ACHN (cell line): ENCODE measurements at regions not wholly inside any gene's neighbourhood (a gene's known extent, or its start where the extent isn't known, plus 50 kb on each side); places are given as distances from the start of the nearest gene placed in this dataset.
A peak's percentile ranks its signal among the peaks of the same experiment; 100 is the strongest.
"Not testable (repeated sequence)": the region's sequence is repeated elsewhere in the genome, so short reads cannot be mapped to it uniquely, and the experiment has no call there.

Experiments
- DNase-seq: peaks from one replicate; pipeline ENCODE4 v3.0.0-alpha.2; 2015
- in situ Hi-C: cut with HindIII; loops from 2 replicates; pipeline ENCODE4 v1.10.0; 2017; ENCODE audit warnings: low sequenced_read_pairs, low pct_ligation_motif_present, low pct_unique_long_range_greater_than_20kb

- DNase-seq: no peak
- in situ Hi-C loops: no loop called here
These were observed 164.8 kb upstream of the FOXF1 start for GRCh38 chr16:86345516-86345915.

DNA sequence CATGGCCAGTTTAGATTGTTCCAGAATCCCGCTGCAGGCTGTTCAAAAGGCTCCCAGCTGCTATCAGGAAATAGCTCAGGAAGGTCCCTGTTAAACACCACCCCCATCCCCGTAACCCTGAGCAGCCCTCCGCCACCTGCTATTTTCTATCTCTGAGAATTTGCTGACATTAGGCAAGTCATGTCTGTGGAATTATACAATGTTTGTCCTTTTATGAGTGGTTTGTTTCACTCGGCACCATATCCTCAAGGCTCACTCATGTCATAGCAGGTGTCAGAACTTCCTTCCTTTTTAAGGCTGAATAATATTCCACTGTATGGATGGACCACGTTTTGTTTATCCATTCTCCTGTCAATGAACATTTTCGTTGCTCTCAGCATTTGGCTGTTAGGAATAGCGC, 164.3 kb upstream of the FOXF1 start:
- no peak for DNase-seq
- in situ Hi-C loops: no loop called here

- no peak for DNase-seq
- in situ Hi-C loops: no loop called here
These were observed 163.2 kb upstream of the FOXF1 start for GRCh38 chr16:86347090-86347489.

GRCh38 chr16:86347916-86348555, 162.3 kb upstream of the FOXF1 start:
- in situ Hi-C loops: no loop called here
- no peak for DNase-seq

- in situ Hi-C loops: no loop called here
- no peak for DNase-seq
These were observed 160.9 kb upstream of the FOXF1 start for GRCh38 chr16:86349338-86349900.

- no peak for DNase-seq
These were observed 160.0 kb upstream of the FOXF1 start for GRCh38 chr16:86350289-86350688.

GRCh38 chr16:86351041-86351784, 159.1 kb upstream of the FOXF1 start:
- DNase-seq: no peak
- in situ Hi-C loops: no loop called here

More at GRCh38 chr16:86350289-86350688, 160.0 kb upstream of the FOXF1 start:
- in situ Hi-C loops: no loop called here

DNA sequence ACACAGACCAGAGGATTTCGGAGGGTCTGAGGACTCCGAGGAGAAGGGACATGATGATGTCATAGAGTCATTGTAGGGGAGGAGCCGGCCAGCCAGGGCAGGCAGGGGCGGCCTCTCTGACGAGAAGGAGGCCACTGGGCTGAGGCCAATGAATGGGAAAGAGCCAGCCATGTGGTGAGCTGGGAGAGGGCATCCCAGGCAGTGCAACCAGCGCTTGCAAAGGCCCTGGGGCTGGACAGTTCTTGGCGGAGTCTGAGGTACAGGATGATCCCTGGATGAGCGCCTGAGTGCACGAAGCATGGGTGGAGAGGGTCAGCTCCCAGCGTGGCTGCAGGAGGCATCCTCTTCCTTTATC, 158.6 kb upstream of the FOXF1 start:
- DNase-seq, in situ Hi-C loops: not testable (repeated sequence)

DNA sequence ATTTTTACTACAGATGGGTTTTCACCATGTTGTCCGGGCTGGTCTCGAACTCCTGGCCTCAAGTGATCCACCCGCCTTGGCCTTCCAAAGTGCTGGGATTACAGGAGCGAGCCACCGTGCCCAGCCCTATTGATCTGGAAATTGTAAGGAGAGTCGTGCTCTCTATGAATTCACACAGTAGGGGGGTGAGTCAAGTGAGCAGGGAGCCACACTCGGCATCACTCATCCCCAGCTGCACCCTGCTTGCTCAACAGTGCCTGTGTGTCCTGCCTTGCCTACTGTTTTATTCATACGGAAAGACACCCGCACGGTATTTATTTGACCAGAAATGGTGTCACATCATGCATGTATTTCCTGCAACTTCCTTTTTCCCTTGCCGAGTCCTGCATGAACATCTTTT, 157.2 kb upstream of the FOXF1 start:
- in situ Hi-C loops: no loop called here
- no peak for DNase-seq

GRCh38 chr16:86353948-86354347, 156.4 kb upstream of the FOXF1 start:
- in situ Hi-C loops: no loop called here

DNA sequence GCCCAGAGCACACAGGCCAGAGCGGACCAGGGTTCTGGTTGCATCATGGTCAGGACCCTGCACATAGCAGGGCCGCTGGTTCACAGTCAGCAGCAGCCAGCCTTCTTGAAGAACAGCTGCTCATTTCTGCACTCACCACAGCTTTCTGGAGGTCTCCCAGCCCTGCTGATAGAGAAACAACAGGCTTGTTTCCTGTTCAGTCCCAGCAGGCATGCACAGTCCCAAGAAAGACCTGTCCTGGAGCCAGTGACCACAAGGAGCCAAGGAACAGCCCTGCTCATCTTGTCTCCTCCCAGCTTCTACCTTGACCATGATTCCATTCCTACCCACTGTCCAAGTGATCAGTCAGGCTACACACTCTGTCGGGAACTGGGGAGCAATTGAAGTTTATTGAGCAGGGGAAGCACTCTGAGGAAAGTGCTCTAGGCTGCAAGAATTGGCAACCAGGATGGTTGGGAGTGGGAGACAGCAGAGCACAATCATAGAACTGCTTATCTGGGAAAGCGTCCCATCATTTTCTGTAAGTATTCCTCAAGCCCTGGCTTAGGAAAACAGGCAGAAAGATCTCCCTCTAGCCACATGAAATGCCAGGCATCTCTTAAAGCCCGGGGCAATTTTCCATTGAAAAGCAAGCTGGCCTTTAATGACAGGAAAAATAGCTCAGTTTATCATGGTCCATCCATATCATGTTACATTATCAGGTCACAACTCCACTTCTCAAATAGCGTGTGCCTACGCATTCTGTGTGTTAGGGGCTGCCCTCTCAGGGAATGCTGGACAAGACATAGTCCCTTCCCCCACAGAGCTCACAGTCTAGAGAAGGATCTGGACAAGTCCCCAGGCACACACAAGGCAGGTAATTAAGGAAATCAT, 155.4 kb upstream of the FOXF1 start:
- in situ Hi-C loops: no loop called here
- no peak for DNase-seq

More at GRCh38 chr16:86353948-86354347, 156.4 kb upstream of the FOXF1 start:
- DNase-seq: no peak

- DNase-seq: peak; percentile 12
- in situ Hi-C loops: no loop called here
These were observed 154.8 kb upstream of the FOXF1 start for GRCh38 chr16:86355531-86355930.

- in situ Hi-C loops: no loop called here
- no peak for DNase-seq
These were observed 154.4 kb upstream of the FOXF1 start for GRCh38 chr16:86355951-86356350.

GRCh38 chr16:86356804-86357203, 153.5 kb upstream of the FOXF1 start:
- in situ Hi-C loops: no loop called here
- DNase-seq: no peak

DNA sequence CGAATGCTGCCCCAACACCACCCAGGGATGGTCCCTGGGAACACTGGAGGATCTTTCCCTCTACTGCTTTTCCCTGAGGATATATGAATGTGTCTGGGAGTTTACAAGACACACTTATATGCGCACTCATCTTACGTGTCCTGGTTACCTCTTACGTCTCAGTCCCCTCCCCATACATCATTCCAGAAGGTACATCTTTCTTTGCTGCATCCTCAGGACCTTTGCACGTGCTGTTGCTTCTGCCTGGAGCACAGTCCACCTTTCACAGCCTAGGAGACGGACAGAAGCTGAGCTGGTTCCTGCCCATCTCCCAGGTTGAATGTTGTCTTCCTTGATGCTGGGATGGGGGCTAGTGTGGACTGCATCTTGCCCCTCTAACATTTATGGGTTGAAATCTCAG, 153.0 kb upstream of the FOXF1 start:
- in situ Hi-C loops: no loop called here
- DNase-seq: no peak

DNA sequence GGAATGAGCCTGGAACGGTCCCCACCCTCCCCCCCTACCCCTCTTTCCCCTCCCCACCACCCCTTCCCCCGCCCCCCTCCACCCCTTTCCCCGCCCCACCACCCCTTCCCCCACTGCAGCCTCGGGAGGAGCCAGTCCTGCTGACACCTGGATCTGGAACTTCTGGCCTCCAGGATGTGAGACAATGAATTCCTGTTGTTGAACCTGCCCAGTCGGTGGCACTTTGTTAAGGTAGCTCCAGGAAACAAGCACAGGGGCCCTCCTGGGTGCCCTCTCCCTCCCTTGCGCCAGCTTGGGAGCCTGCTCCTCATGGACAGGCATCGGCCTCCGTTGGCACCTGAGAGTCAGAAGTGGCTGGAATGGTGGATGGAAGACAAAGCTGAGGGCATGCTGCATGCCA, 152.4 kb upstream of the FOXF1 start:
- in situ Hi-C loops: no loop called here
- DNase-seq: no peak

DNA sequence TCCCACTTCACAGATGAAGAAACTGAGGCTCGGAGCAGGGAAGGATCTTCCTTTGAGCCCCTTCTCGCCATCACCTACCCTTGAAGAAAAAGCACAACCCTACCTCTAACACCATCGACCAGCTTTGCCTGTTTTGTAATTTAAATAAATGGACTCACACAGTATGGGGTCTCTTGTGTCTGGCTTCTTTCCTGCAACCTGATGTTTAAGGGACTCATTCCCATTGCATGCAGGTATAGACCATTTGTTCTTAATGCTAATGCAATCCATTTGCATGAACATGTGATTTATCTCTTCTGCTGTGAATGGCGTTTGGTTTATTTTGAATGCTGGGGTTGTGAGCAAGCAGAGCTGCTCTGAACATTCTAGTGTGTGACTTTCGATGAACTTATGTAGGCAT, 150.8 kb upstream of the FOXF1 start:
- in situ Hi-C loops: no loop called here
- no peak for DNase-seq

DNA sequence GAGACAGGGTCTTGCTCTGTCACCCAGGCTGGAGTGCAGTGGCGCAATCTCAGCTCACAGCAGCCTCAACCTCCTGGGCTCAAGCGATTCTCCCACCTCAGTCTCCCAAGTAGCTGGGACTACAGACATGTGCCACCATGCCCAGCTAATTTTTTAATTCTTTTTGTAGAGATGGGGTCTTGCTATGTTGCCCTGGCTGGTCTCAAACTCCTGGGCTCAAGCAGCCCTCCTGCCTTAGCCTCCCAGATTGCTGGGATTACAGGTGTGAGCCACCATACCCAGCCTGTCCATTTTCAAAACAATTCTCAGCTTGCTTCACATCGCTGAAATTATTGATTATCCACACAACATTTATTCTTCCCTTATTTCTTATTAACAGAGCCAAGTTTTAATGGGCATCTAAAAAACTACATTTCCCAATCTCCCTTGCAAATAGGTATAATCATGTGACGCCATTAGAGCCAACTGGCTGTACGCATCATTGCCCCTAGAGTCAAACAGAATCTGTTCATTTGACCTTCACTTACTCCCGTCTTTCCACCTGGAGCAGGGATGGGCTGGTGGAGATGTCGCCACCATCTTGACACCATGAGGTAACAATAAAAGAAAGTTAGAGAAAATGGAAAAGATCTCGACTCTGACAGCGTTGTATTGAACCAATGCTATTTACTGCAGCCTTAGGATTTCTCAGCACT, 148.0 kb upstream of the FOXF1 start:
- in situ Hi-C loops: no loop called here
- DNase-seq: no peak

GRCh38 chr16:86363057-86363490, 147.3 kb upstream of the FOXF1 start:
- no peak for DNase-seq
- in situ Hi-C loops: no loop called here
